ENCODE measurements at regions not wholly inside any gene's neighbourhood (a gene's known extent, or its start where the extent isn't known, plus 50 kb on each side); places are given as distances from the start of the nearest gene placed in this dataset.

DNA sequence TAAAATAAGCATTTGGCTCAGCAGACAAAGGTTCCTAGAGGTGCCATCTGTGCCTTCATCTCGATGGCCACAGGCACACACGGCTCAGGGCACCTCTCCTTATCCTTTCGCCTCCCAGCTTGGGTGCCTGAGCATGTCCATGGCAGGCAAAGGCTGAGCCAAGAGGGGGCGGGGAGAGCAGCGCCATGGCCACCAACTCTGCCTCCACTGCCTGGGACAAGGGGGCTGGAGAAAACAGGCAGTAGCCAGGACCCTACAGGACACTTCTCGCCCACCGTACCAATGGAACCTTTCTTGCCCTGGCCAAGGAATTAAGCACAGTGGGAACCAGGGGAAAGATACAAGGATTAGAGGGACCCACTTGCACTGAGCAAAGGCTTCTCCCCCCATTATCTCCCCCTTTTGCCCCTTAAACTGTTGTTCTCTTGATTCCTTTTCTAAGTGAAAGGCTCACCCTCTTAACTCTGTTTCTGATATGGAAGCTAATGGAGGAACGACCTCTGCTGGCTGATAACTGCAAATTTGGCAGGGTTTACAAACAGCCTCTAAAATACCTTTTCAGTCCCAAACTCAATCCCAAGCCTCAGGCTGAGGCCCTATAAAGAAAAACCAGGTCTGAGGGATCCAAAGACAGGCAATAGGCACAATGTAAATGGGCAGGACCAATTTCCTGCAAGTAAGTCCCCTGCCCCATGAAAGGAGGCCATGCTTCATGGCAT, 335.2 kb downstream of the ADAM29 start:
- TF ChIP-seq, protein P1, sequence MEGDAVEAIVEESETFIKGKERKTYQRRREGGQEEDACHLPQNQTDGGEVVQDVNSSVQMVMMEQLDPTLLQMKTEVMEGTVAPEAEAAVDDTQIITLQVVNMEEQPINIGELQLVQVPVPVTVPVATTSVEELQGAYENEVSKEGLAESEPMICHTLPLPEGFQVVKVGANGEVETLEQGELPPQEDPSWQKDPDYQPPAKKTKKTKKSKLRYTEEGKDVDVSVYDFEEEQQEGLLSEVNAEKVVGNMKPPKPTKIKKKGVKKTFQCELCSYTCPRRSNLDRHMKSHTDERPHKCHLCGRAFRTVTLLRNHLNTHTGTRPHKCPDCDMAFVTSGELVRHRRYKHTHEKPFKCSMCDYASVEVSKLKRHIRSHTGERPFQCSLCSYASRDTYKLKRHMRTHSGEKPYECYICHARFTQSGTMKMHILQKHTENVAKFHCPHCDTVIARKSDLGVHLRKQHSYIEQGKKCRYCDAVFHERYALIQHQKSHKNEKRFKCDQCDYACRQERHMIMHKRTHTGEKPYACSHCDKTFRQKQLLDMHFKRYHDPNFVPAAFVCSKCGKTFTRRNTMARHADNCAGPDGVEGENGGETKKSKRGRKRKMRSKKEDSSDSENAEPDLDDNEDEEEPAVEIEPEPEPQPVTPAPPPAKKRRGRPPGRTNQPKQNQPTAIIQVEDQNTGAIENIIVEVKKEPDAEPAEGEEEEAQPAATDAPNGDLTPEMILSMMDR (IDR thresholded peaks at IDR 0.05; ENCODE audit: insufficient read depth, low read depth, low read length), result no peak
- no peak for TF ChIP-seq EZH2 (IDR thresholded peaks at IDR 0.05; ENCODE audit: insufficient read depth, low read length)
